Fibroblast of lung (primary cell): ENCODE measurements at regions not wholly inside any gene's neighbourhood (a gene's known extent, or its start where the extent isn't known, plus 50 kb on each side); places are given as distances from the start of the nearest gene placed in this dataset.

Experiments used
- DNase-seq, 2 donors: peaks; one replicate each; pipeline versions ENCODE4 v3.0.0 to v3.0.0-alpha.2; 2010; ENCODE audit warnings: low read depth in 2 of 2
- H2AFZ ChIP-seq: 2 replicates; pipeline ENCODE4 v1.5.1; 2012; ENCODE audit warnings: low read length, control low read depth, inconsistent platforms
- H3K27ac ChIP-seq: 2 replicates; pipeline ENCODE4 v1.5.1; 2011; ENCODE audit warnings: low read length, control low read depth; ENCODE audit not compliant: insufficient read depth
- H3K27me3 ChIP-seq: 2 replicates; pipeline ENCODE4 v1.5.1; 2011; ENCODE audit warnings: mild to moderate bottlenecking, low read length; ENCODE audit not compliant: control insufficient read depth, insufficient read depth
- H3K36me3 ChIP-seq: 2 replicates; pipeline ENCODE4 v1.5.1; 2011; ENCODE audit warnings: low read length; ENCODE audit not compliant: control insufficient read depth, insufficient read depth
- H3K4me1 ChIP-seq: 2 replicates; pipeline ENCODE4 v1.5.1; 2011; ENCODE audit warnings: low read length; ENCODE audit not compliant: control insufficient read depth, insufficient read depth; ENCODE audit errors: extremely low read depth
- H3K4me2 ChIP-seq: 2 replicates; pipeline ENCODE4 v1.5.1; 2011; ENCODE audit warnings: low read length, control low read depth; ENCODE audit not compliant: insufficient read depth; ENCODE audit errors: extremely low read depth
- H3K4me3 ChIP-seq, 4 experiments: fragments of 200-600 bp in 1 of 4; sonication (generic) in 1 of 4; replicated peaks in 1 of 4; 2 replicates each; pipeline ENCODE4 v1.5.1; 2011 to 2016; ENCODE audit warnings: low read length in 4 of 4, low read depth in 3 of 4, mild to moderate bottlenecking in 3 of 4, control low read depth in 2 of 4, inconsistent platforms in 1 of 4, mixed read lengths in 1 of 4; ENCODE audit not compliant: insufficient read depth in 1 of 4; ENCODE audit errors: control extremely low read depth in 1 of 4
- H3K79me2 ChIP-seq: 2 replicates; pipeline ENCODE4 v1.5.1; 2012; ENCODE audit warnings: mild to moderate bottlenecking, low read length, inconsistent platforms; ENCODE audit not compliant: control insufficient read depth, insufficient read depth
- H3K9ac ChIP-seq: 2 replicates; pipeline ENCODE4 v1.5.1; 2011; ENCODE audit warnings: mild to moderate bottlenecking, low read length, control low read depth; ENCODE audit not compliant: insufficient read depth
- H3K9me3 ChIP-seq: 2 replicates; pipeline ENCODE4 v1.5.1; 2012; ENCODE audit warnings: low read depth, low read length; ENCODE audit not compliant: control insufficient read depth, insufficient read depth
- H4K20me1 ChIP-seq: 2 replicates; pipeline ENCODE4 v1.5.1; 2011; ENCODE audit warnings: low read length; ENCODE audit not compliant: control insufficient read depth, insufficient read depth; ENCODE audit errors: extremely low read depth
- CTCF ChIP-seq, 2 donors: IDR thresholded peaks in 1 of 2; conservative IDR thresholded peaks in 1 of 2; 1 replicate in 1 of 2; 2 replicates in 1 of 2; pipeline ENCODE4 v1.5.1; 2011 to 2012; ENCODE audit warnings: low read length in 2 of 2, control low read depth in 1 of 2, inconsistent platforms in 1 of 2, low read depth in 1 of 2, mild to moderate bottlenecking in 1 of 2
- EZH2 ChIP-seq: IDR thresholded peaks from 2 replicates; pipeline ENCODE4 v1.5.1; 2012; ENCODE audit warnings: low read length, control low read depth, mild to moderate bottlenecking; ENCODE audit errors: missing control alignments

- H3K36me3 ChIP-seq: no peaks in the 10 kb centered on the region
- no peak for TF ChIP-seq CTCF (conservative IDR thresholded peaks at IDR 0.05 in 1 of 2, IDR thresholded peaks at IDR 0.05 in 1 of 2; ENCODE audit: low read depth in 1 of 2, low read length in 2 of 2)
- no peak for TF ChIP-seq EZH2
- H3K79me2 ChIP-seq: no peaks in the 10 kb centered on the region
- no peak overlapping the region for H3K4me2 ChIP-seq
- H3K27me3 ChIP-seq: no peaks in the 10 kb centered on the region
- no peak for DNase-seq
- no peaks in the 10 kb centered on the region for H3K9me3 ChIP-seq
- no peak overlapping the region for H3K9ac ChIP-seq
- no peaks in the 10 kb centered on the region for H4K20me1 ChIP-seq
- no peak overlapping the region for H2AFZ ChIP-seq
- no peak overlapping the region for H3K4me3 ChIP-seq
- H3K27ac ChIP-seq: no peak overlapping the region
- H3K4me1 ChIP-seq: no peaks in the 10 kb centered on the region
These were observed 561.7 kb upstream of the ALCAM start for GRCh38 chr3:104805042-104805441.

- no peaks in the 10 kb centered on the region for H3K4me1 ChIP-seq
- H3K4me3 ChIP-seq: no peak overlapping the region
- DNase-seq: no peak
- H3K27ac ChIP-seq: no peak overlapping the region
- no peak overlapping the region for H2AFZ ChIP-seq
- H3K79me2 ChIP-seq: no peaks in the 10 kb centered on the region
- H3K9me3 ChIP-seq: no peaks in the 10 kb centered on the region
- H4K20me1 ChIP-seq: no peaks in the 10 kb centered on the region
- H3K36me3 ChIP-seq: no peaks in the 10 kb centered on the region
- no peaks in the 10 kb centered on the region for H3K27me3 ChIP-seq
- H3K4me2 ChIP-seq: no peak overlapping the region
- TF ChIP-seq EZH2 (no peak), CTCF (conservative IDR thresholded peaks at IDR 0.05 in 1 of 2, IDR thresholded peaks at IDR 0.05 in 1 of 2; ENCODE audit: low read depth in 1 of 2, low read length in 2 of 2) (no peak)
- H3K9ac ChIP-seq: no peak overlapping the region
These were observed 561.2 kb upstream of the ALCAM start for GRCh38 chr3:104805508-104805907.

- H3K79me2 ChIP-seq: no peaks in the 10 kb centered on the region
- H3K9me3 ChIP-seq: no peaks in the 10 kb centered on the region
- H3K27ac ChIP-seq: no peak overlapping the region
- H3K4me3 ChIP-seq: no peak overlapping the region
- H3K4me1 ChIP-seq: no peaks in the 10 kb centered on the region
- H3K27me3 ChIP-seq: no peaks in the 10 kb centered on the region
- H3K9ac ChIP-seq: no peak overlapping the region
- no peak overlapping the region for H2AFZ ChIP-seq
- H3K4me2 ChIP-seq: no peak overlapping the region
- H4K20me1 ChIP-seq: no peaks in the 10 kb centered on the region
- TF ChIP-seq CTCF (conservative IDR thresholded peaks at IDR 0.05 in 1 of 2, IDR thresholded peaks at IDR 0.05 in 1 of 2; ENCODE audit: low read depth in 1 of 2, low read length in 2 of 2) (no peak), EZH2 (no peak)
- DNase-seq: no peak
- H3K36me3 ChIP-seq: no peaks in the 10 kb centered on the region
These were observed 555.8 kb upstream of the ALCAM start for GRCh38 chr3:104810896-104811295.
